ENCODE measurements at regions not wholly inside any gene's neighbourhood (a gene's known extent, or its start where the extent isn't known, plus 50 kb on each side); places are given as distances from the start of the nearest gene placed in this dataset.
A peak's percentile ranks its signal among the peaks of the same experiment; 100 is the strongest.

GRCh38 chr1:239204401-239204800, 182.0 kb upstream of the CHRM3 start:
- H3K9me3 Mint-ChIP-seq (ENCODE audit: unreplicated experiment): peaks cover 4% of the 10 kb centered on the region
- H3K4me3 ChIP-seq (ENCODE audit: insufficient read depth, low read depth, low read length): no peak overlapping the region
- H3K27me3 Mint-ChIP-seq (ENCODE audit: low read depth, unreplicated experiment): no peaks in the 10 kb centered on the region

GRCh38 chr1:239197871-239198270, 188.5 kb upstream of the CHRM3 start:
- no peaks in the 10 kb centered on the region for H3K4me1 ChIP-seq (ENCODE audit: insufficient read depth, low read length)
- Mint-ChIP-seq H3K36me3 (ENCODE audit: low read depth, unreplicated experiment) (no peaks in the 10 kb centered on the region), H3K4me3 (ENCODE audit: unreplicated experiment) (no peak overlapping the region)

More at GRCh38 chr1:239204401-239204800, 182.0 kb upstream of the CHRM3 start:
- no peak overlapping the region for H3K27ac ChIP-seq (ENCODE audit: low read depth, low read length)
- no peaks in the 10 kb centered on the region for H3K9me3 ChIP-seq (ENCODE audit: insufficient read depth, low read depth, low read length)
- DNase-seq (ENCODE audit: low read depth): no peak
- Mint-ChIP-seq H3K4me3 (ENCODE audit: unreplicated experiment) (no peak overlapping the region), H3K36me3 (ENCODE audit: low read depth, unreplicated experiment) (no peaks in the 10 kb centered on the region), H3K27ac (ENCODE audit: unreplicated experiment) (no peak overlapping the region), H3K4me1 (ENCODE audit: low read depth, unreplicated experiment) (no peaks in the 10 kb centered on the region)
- no peaks in the 10 kb centered on the region for H3K36me3 ChIP-seq (ENCODE audit: insufficient read depth, low read length)
- no peaks in the 10 kb centered on the region for H3K27me3 ChIP-seq (ENCODE audit: insufficient read depth, low read length)
- no peak overlapping the region for H2AFZ ChIP-seq (ENCODE audit: low read depth, low read length)
- H3K9ac ChIP-seq (ENCODE audit: low read length): no peak overlapping the region
- H3K4me2 ChIP-seq (ENCODE audit: low read length): no peak overlapping the region
- H3K4me1 ChIP-seq (ENCODE audit: insufficient read depth, low read length): no peaks in the 10 kb centered on the region
- H3K79me2 ChIP-seq (ENCODE audit: insufficient read depth, low read length): no peaks in the 10 kb centered on the region
- H4K20me1 ChIP-seq (ENCODE audit: insufficient read depth, low read length): no peaks in the 10 kb centered on the region
- no peak for FAIRE-seq
- TF ChIP-seq EZH2 (IDR thresholded peaks at IDR 0.05; ENCODE audit: insufficient read depth, low read length) (no peak), CTCF (IDR thresholded peaks at IDR 0.05; ENCODE audit: insufficient read depth, low read depth, low read length) (no peak)

More at GRCh38 chr1:239197871-239198270, 188.5 kb upstream of the CHRM3 start:
- Histone ChIP-seq H3K27ac (ENCODE audit: low read depth, low read length) (no peak overlapping the region), H2AFZ (ENCODE audit: low read depth, low read length) (no peak overlapping the region), H3K36me3 (ENCODE audit: insufficient read depth, low read length) (no peaks in the 10 kb centered on the region), H3K4me2 (ENCODE audit: low read length) (no peak overlapping the region), H3K27me3 (ENCODE audit: insufficient read depth, low read length) (no peaks in the 10 kb centered on the region), H3K9me3 (ENCODE audit: insufficient read depth, low read depth, low read length) (no peaks in the 10 kb centered on the region), H3K79me2 (ENCODE audit: insufficient read depth, low read length) (no peaks in the 10 kb centered on the region), H4K20me1 (ENCODE audit: insufficient read depth, low read length) (no peaks in the 10 kb centered on the region), H3K9ac (ENCODE audit: low read length) (no peak overlapping the region), H3K4me3 (ENCODE audit: insufficient read depth, low read depth, low read length) (no peak overlapping the region)
- Mint-ChIP-seq H3K27me3 (ENCODE audit: low read depth, unreplicated experiment) (no peaks in the 10 kb centered on the region), H3K9me3 (ENCODE audit: unreplicated experiment) (peaks cover 4% of the 10 kb centered on the region), H3K27ac (ENCODE audit: unreplicated experiment) (no peak overlapping the region), H3K4me1 (ENCODE audit: low read depth, unreplicated experiment) (no peaks in the 10 kb centered on the region)
- FAIRE-seq (no peak), DNase-seq (ENCODE audit: low read depth) (peak; percentile 40)
- TF ChIP-seq CTCF (IDR thresholded peaks at IDR 0.05; ENCODE audit: insufficient read depth, low read depth, low read length) (no peak), EZH2 (IDR thresholded peaks at IDR 0.05; ENCODE audit: insufficient read depth, low read length) (no peak)

All from astrocyte (in vitro differentiated cells and primary cell).